Embryonic facial prominence (tissue), 1 donor: ENCODE measurements at regions not wholly inside any gene's neighbourhood (a gene's known extent, or its start where the extent isn't known, plus 50 kb on each side); places are given as distances from the start of the nearest gene placed in this dataset.

Experiments
- DNase-seq: peaks from one replicate; pipeline ENCODE4 v3.0.0-alpha.2; 2016; ENCODE audit errors: extremely low spot score

DNA sequence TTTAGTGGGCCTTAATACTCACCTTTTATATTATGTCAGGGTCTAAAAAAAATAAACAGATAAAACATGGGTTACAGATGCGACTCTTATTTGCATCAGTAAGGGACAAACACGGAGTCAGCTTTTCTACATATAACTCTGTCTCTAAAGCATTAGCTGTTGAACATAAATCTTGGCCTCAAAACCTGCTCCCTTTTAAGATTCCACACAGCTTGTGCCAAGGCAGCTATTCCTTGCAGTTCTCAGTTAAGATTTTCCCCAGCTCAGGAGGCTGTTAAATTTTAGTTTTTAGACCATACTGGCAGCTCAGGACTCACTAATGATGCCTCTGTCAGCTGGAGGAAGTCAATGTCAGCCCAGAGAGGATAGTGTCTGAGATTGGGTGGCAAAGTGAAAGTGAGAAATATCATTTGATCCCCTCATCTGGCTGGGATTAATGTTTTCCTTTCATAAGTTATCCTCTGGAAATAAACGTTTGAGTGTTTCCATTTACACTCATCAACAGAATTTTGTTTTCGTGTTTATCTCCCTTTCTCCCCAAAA, 287.5 kb downstream of the ELAVL2 start:
- no peak for DNase-seq

- DNase-seq, result no peak
Measured at GRCh38 chr9:23539311-23539710, 286.7 kb downstream of the ELAVL2 start.

- no peak for DNase-seq
Measured at GRCh38 chr9:23541976-23542375, 284.1 kb downstream of the ELAVL2 start.

DNA sequence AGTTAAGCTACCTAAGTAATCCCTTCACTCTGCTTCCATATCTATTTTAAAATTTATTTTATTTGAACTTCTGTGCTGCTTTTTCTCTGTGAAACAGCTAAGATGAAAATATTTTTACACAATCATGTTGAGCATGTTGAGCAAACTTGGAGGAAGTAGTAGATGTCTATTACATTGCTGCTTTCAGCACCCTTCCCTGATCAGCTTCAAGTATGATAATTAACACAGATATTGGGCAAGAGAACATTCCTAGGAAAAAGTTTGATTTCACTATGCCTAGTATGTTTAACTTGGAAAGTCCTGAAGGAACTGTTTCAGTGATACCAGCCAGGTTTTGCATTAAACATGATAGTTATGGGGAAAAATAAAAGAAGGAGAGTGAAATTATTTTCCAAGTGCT, 283.6 kb downstream of the ELAVL2 start:
- DNase-seq, result no peak

GRCh38 chr9:23542927-23543326, 283.1 kb downstream of the ELAVL2 start:
- no peak for DNase-seq

- no peak for DNase-seq
Measured at GRCh38 chr9:23543419-23543818, 282.6 kb downstream of the ELAVL2 start.

GRCh38 chr9:23545728-23546127, 280.3 kb downstream of the ELAVL2 start:
- DNase-seq, result no peak

DNA sequence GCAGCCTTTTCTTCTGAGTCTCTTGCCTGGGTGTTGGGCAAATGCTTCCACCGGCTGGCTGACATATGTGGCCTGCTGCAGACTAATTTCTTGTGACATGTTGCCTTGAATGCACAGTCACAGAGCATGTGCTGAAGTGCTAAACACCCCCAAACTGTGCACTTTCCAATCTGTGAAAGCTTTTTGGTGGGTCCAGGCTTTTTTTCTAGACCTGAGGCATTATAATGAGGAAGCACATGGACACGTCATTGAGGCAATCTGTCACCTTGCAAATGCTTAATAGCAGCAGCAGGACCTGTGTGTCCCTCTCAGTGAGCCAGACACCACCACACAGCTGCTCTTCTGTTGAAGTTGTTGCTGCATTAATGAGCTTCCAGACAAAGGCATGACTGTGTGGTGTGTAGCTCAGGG, 274.7 kb downstream of the ELAVL2 start:
- no peak for DNase-seq

GRCh38 chr9:23551929-23552707, 273.9 kb downstream of the ELAVL2 start:
- DNase-seq, result no peak

DNA sequence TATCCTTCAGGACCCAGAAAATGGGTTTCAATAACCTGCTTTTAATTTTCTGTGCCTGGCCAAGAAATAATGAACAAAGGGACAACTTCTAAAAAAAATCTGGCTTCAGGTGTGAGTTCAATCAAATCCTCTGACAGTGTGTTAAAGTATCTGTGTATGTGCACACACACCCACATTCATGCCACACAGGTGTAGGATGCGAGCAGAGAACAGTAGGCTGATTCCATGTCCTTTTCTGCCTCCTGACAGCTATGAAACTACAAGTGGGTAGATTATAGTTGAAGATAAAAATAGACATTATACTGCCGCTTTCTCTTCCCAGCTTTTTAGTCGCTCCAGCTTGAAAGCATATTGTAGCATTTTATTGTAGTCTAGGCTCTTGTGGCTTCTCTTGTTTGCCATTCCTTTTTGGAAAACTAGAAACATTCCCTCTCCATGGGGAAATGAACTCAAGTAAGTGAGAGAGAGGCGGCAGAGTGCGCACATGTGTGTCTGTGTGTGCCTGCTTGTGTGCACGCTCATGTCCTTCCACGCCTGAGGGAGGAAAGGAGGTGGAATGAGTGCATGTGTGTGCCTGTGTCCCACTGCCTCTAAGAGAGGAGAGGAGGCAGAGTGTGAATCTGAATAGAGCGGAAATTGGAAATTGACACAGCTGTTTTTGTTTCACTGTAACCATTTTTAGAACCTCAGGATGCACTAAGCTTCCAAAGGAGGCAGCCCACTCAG, 273.0 kb downstream of the ELAVL2 start:
- DNase-seq, result no peak

- DNase-seq, result no peak
Measured at GRCh38 chr9:23554686-23555085, 271.4 kb downstream of the ELAVL2 start.

DNA sequence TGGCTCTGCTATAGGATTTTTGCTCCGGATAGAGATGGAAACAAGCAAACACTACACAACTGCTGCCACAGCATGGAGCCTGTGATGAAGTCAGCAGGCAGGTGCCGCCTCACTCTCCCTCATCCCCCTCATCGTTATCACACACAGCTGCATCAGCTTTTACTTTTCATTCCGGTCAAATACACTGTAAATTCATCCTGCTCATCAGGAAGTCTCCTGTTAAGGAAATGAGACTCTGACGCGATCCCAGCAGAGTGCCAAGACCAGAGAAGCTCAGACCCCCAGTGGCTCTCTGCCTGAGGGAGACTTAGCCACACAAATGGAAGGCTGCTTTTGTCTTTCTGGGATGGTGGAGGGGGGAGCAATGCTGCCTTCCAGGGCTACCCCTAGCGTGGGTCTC, 270.2 kb downstream of the ELAVL2 start:
- DNase-seq, result no peak

GRCh38 chr9:23556459-23556858, 269.6 kb downstream of the ELAVL2 start:
- no peak for DNase-seq

DNA sequence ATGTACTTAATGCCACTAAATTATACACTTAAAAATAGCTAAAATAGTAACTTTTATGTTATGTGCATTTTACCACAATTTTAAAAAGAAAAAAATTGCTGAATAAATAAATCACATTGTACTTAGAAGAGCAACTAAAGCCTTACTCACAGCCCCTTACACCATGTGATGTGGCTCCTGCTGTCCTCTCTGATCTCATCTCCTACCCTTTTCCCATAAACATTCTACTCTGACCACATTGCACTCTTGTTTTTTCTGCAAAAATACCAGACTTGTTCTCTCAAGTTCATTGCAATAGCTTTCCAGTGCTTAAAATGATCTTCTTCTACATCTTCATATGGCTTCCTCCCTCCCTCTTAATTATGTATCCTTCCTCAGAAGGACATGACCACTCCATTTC, 268.4 kb downstream of the ELAVL2 start:
- no peak for DNase-seq

DNA sequence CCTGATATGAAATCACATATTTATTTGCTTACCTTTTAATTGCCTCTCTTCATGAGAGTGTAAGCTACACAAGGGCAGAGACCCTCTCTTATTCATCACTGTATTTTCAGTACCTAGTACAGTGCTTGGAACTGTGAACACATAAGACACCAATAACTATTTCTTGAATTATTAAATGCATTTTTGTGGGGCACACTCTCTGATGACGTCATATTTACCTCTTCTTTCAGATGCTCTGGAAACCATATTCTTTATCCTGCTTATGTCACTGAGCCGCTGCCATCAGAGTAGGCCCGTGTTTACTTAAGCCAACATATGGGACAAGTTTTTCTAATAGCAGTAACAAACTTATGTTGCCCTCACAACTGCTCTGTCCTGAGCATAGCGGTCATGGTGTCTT, 266.5 kb downstream of the ELAVL2 start:
- DNase-seq, result no peak

- DNase-seq, result no peak
Measured at GRCh38 chr9:23563517-23563916, 262.5 kb downstream of the ELAVL2 start.

DNA sequence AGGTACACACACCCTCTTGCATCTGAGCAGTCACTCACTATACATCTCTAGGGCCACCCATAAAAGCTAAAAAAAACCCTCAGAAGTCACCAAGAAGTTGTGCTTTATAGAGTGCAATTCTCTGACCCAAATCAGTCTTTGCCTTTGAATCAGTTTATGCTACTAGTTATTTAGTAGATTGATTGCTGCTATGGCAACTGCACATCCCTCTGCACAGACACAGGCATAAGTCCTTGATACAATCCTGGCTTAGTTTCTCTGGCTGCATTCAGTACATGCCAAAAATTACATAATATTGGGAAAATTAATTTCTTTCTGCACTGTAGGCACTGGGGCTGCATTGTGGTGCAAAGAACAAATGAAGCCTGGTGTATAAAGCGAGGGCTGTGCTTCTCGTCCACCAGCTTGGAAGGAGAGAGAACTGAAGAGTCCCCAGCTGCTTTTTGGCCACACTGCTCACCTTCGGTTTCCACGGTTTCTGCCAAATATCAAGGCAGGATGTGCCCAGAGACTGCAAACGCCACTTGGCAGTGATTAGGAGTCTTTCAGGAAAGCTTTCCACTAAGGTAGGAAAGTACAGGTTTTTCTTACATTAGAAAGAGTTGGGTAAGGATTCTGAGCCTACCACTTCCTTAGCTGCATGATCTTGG, 258.4 kb downstream of the ELAVL2 start:
- no peak for DNase-seq

DNA sequence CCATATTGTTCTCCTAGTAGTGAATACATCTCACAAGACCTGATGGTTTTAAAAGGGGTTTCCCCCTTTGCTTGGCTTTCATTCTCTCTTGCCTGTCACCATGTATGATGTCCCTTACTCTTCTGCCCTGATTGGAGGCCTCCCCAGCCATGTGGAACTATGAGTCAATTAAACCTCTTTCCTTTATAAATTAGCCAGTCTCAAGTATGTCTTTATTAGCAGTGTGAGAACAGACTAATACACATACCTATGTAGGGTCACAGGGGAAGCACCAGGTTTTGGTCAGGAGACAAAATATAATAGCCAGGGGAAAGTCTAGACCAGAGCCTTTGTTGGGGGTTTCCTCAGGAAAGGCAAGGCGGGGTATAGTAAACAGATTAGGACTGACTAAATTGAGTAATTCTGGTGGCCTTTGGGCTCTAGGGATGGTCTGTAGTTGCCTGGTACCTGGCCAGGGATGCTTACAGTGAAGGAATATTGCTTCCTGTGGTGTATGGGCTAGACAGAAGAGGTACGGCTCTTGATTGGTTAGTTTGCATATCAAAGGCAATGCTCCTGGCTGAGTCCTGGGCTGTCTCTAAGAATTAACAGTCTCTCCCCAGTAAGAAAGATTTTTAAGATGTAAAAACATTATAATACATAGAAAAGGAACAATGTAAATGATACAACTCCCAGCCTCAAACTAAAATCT, 254.5 kb downstream of the ELAVL2 start:
- DNase-seq, result no peak

GRCh38 chr9:23573800-23574199, 252.2 kb downstream of the ELAVL2 start:
- no peak for DNase-seq

- no peak for DNase-seq
Measured at GRCh38 chr9:23577611-23578010, 248.4 kb downstream of the ELAVL2 start.

GRCh38 chr9:23581931-23582330, 244.1 kb downstream of the ELAVL2 start:
- DNase-seq, result no peak

GRCh38 chr9:23582836-23583235, 243.2 kb downstream of the ELAVL2 start:
- no peak for DNase-seq
